Uterus (tissue), 3 donors: ENCODE measurements at regions not wholly inside any gene's neighbourhood (a gene's known extent, or its start where the extent isn't known, plus 50 kb on each side); places are given as distances from the start of the nearest gene placed in this dataset.

Experiments
- DNase-seq, 2 donors: peaks; one replicate each; pipeline ENCODE4 v3.0.0-alpha.2; 2019 to 2020
- H3K27ac ChIP-seq, 2 donors: fragments of 200-600 bp; sonication (generic); 1 replicate in 1 of 2; 2 replicates in 1 of 2; pipeline ENCODE4 v1.5.1; 2016 to 2018
- H3K27me3 ChIP-seq, 2 donors: fragments of 200-600 bp; sonication (generic); one replicate each; pipeline ENCODE4 v1.5.1; 2018 to 2019; ENCODE audit warnings: control low read depth in 1 of 2
- H3K36me3 ChIP-seq, 2 donors: fragments of 200-600 bp; sonication (generic); one replicate each; pipeline ENCODE4 v1.5.1; 2019; ENCODE audit warnings: control low read depth in 1 of 2
- H3K4me1 ChIP-seq, 2 donors: fragments of 200-600 bp; sonication (generic); one replicate each; pipeline ENCODE4 v1.5.1; 2018 to 2019; ENCODE audit warnings: control low read depth in 1 of 2
- H3K4me3 ChIP-seq, 2 donors: fragments of 200-600 bp; sonication (generic); 1 replicate in 1 of 2; 2 replicates in 1 of 2; pipeline ENCODE4 v1.5.1; 2018 to 2019; ENCODE audit warnings: mild to moderate bottlenecking in 1 of 2
- H3K9me3 ChIP-seq, 2 donors: fragments of 200-600 bp; sonication (generic); one replicate each; pipeline ENCODE4 v1.5.1; 2019; ENCODE audit warnings: control low read depth in 1 of 2
- POLR2A ChIP-seq, 2 donors: fragments of 450-650 bp; IDR thresholded peaks; one replicate each; pipeline ENCODE4 v1.6.1; 2016; ENCODE audit warnings: antibody characterized with exemption in 2 of 2, mild to moderate bottlenecking in 1 of 2, moderate library complexity in 1 of 2
- intact Hi-C: fragments of 100-400 bp; cut with DNase I; formaldehyde crosslinking; loops from one replicate; pipeline ENCODE4 v1.15.1; 2023; ENCODE audit warnings: low total_unique reads
- TF ChIP-seq, protein P1 (sequence below), 4 experiments: fragments of 200-600 bp in 2 of 4; fragments of 450-650 bp in 2 of 4; sonication (generic) in 2 of 4; IDR thresholded peaks; one replicate each; pipeline ENCODE4 v1.5.1; 2016 to 2019; ENCODE audit warnings: antibody characterized with exemption in 4 of 4, mild to moderate bottlenecking in 2 of 4, moderate library complexity in 1 of 4
- donor health status: DM: yes; HTN: yes; CAD: no.

DNA sequence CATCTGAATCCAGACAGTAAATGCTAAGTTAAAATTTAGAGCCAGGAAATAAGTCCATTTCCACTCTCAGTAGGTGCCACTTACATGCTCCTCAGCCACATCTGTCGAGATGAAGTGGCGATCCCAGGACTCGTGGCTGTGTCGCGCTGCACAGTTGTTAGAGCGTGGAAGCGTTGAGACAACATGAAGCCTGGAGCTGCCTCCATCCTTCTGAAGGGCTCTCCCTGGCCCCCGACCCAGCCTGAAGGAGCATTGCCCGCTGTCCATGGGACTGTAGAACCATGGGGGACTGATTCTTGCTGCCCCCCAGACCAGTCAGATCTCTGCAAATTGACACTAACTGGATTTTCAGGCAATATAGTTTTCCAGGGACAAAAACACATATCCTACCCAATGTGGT, 58.9 kb downstream of the IRX1 start:
- no peak for DNase-seq
- no peak for TF ChIP-seq POLR2A (IDR thresholded peaks at IDR 0.05)
- TF ChIP-seq, protein P1, sequence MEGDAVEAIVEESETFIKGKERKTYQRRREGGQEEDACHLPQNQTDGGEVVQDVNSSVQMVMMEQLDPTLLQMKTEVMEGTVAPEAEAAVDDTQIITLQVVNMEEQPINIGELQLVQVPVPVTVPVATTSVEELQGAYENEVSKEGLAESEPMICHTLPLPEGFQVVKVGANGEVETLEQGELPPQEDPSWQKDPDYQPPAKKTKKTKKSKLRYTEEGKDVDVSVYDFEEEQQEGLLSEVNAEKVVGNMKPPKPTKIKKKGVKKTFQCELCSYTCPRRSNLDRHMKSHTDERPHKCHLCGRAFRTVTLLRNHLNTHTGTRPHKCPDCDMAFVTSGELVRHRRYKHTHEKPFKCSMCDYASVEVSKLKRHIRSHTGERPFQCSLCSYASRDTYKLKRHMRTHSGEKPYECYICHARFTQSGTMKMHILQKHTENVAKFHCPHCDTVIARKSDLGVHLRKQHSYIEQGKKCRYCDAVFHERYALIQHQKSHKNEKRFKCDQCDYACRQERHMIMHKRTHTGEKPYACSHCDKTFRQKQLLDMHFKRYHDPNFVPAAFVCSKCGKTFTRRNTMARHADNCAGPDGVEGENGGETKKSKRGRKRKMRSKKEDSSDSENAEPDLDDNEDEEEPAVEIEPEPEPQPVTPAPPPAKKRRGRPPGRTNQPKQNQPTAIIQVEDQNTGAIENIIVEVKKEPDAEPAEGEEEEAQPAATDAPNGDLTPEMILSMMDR (IDR thresholded peaks at IDR 0.05): no peak
- H3K4me3 ChIP-seq: no peak overlapping the region
- H3K36me3 ChIP-seq: no peaks in the 10 kb centered on the region
- intact Hi-C loops: no loop called here
- no peaks in the 10 kb centered on the region for H3K4me1 ChIP-seq
- no peak overlapping the region for H3K27ac ChIP-seq
- H3K27me3 ChIP-seq: no peaks in the 10 kb centered on the region
- no peaks in the 10 kb centered on the region for H3K9me3 ChIP-seq

DNA sequence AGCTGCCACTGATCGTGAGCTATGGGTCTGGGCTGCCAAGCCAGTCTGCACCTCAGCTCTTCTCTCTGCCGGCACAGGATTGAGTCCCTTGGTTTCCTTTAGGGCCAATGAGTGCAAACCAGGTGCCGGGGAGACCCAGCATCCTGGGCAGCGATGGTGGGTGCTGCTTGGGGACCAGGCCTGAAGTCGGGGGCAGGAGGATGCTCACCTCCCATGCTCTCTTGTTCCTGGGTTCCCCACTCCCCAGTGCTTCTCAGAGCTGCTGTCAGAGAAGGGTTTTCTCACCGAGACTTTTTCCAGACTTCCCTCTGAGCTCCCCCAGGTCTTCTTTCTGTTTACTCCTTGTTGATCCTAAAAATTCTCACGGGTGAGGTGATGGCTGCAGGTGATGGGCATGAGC, 61.2 kb downstream of the IRX1 start:
- Histone ChIP-seq H3K36me3 (no peaks in the 10 kb centered on the region), H3K27me3 (no peaks in the 10 kb centered on the region), H3K4me3 (no peak overlapping the region), H3K4me1 (no peaks in the 10 kb centered on the region), H3K9me3 (no peaks in the 10 kb centered on the region), H3K27ac (no peak overlapping the region)
- intact Hi-C loops: no loop called here
- no peak for TF ChIP-seq POLR2A (IDR thresholded peaks at IDR 0.05)
- TF ChIP-seq, protein P1 (IDR thresholded peaks at IDR 0.05): no peak
- no peak for DNase-seq

DNA sequence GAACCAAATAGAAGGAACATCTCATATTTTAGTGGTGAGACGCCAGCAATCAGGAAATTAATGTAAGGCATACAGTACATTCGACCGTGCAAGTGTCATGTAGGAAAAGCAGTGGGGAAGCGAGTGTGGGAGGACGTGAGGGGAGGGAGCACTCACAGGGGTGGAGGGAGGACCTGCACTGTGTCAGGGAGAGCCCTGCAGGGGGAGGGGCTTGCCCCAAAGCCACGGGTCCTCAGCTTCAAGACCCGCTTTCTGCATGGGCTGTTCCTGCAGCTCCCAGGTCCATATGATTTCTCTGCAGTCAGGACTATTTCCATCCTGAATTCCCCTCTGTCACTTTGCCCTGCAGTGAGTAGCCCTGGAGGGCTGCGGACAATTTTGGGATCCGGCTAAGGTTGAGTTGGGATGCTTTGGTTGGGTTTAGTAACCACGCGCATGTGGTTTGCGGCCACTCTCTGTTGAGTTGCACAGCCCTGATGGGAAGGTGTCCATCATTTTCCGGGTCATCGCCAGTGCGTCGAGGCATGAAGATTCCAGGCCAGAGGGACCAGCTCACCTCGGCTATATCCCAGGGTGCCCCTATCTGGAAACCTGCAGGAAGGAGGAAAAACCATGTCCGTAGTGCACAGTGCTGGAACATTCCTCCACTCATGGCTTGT, 61.9 kb downstream of the IRX1 start:
- H3K36me3 ChIP-seq: no peaks in the 10 kb centered on the region
- TF ChIP-seq, protein P1 (IDR thresholded peaks at IDR 0.05): no peak
- TF ChIP-seq POLR2A (IDR thresholded peaks at IDR 0.05): no peak
- H3K27ac ChIP-seq: no peak overlapping the region
- H3K9me3 ChIP-seq: no peaks in the 10 kb centered on the region
- no peaks in the 10 kb centered on the region for H3K27me3 ChIP-seq
- no peak overlapping the region for H3K4me3 ChIP-seq
- intact Hi-C loops: no loop called here
- H3K4me1 ChIP-seq: no peaks in the 10 kb centered on the region
- DNase-seq: no peak

DNA sequence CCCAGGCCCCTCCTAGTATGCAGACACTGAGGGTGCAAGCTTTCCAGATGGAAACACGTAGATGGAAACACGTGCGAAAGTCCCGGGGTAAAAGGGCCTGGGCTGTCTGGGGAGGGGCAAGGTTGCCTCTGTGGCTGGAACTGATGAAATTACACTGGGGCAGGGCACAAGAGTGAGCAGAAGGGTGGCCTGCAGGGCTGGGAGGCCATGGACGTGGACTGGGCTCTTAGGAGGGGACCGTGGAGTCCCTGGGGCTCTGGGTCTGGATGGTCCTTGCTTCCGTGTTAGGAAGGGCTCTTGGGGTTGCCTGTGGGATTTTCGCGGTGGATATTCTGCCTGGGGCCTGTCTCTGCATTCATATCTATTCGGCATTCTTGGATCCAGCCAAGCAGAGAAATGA, 63.3 kb downstream of the IRX1 start:
- Histone ChIP-seq H3K4me3 (no peak overlapping the region), H3K27ac (no peak overlapping the region), H3K27me3 (no peaks in the 10 kb centered on the region), H3K36me3 (no peaks in the 10 kb centered on the region), H3K9me3 (no peaks in the 10 kb centered on the region), H3K4me1 (no peaks in the 10 kb centered on the region)
- no peak for TF ChIP-seq POLR2A (IDR thresholded peaks at IDR 0.05)
- TF ChIP-seq, protein P1 (IDR thresholded peaks at IDR 0.05): no peak
- intact Hi-C loops: no loop called here
- no peak for DNase-seq

DNA sequence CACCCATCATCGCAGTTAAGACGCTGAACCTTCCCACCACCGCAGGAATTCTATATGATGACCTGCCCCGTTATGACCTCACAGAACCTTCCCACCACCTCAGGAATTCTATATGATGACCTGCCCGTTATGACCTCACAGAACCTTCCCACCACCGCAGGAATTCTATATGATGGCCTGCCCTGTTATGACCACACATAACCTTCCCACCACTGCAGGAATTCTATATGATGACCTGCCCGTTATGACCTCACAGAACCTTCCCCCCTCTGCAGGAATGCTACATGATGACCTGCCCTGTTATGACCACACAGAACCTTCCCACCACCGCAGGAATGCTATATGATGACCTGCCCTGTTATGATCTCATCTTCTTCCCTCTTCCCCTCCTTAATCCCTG, 64.3 kb downstream of the IRX1 start:
- Histone ChIP-seq H3K27ac (no peak overlapping the region), H3K36me3 (no peaks in the 10 kb centered on the region), H3K27me3 (no peaks in the 10 kb centered on the region), H3K4me3 (no peak overlapping the region), H3K4me1 (no peaks in the 10 kb centered on the region), H3K9me3 (no peaks in the 10 kb centered on the region)
- intact Hi-C loops: no loop called here
- no peak for DNase-seq
- TF ChIP-seq, protein P1 (IDR thresholded peaks at IDR 0.05): no peak
- no peak for TF ChIP-seq POLR2A (IDR thresholded peaks at IDR 0.05)
